ENCODE measurements at regions not wholly inside any gene's neighbourhood (a gene's known extent, or its start where the extent isn't known, plus 50 kb on each side); places are given as distances from the start of the nearest gene placed in this dataset.

GRCh38 chr1:233540816-233541215 lies 73.1 kb upstream of the KCNK1 start:
- H3K27ac ChIP-seq (ENCODE audit: low read depth, low read length): no peak overlapping the region
- peaks cover 8 to 18% of the 10 kb centered on the region in 2 experiments; a peak in 3 of 4 replicates for H3K4me1 ChIP-seq (ENCODE audit: control insufficient read depth in 1 of 2, insufficient read depth in 2 of 2, low read length in 2 of 2)
- H2AFZ ChIP-seq (ENCODE audit: low read depth, low read length, poor library complexity, severe bottlenecking): no peak overlapping the region
- H3K4me2 ChIP-seq (ENCODE audit: low read length): no peak overlapping the region
- no peaks in the 10 kb centered on the region for H3K27me3 ChIP-seq (ENCODE audit: insufficient read depth, low read length)
- no peak overlapping the region for H3K4me3 ChIP-seq (replicated peaks in 1 of 2; ENCODE audit: low read depth in 1 of 2, low read length in 2 of 2)
- DNase-seq (ENCODE audit: low read depth, low spot score): no peak
- no peaks in the 10 kb centered on the region for H3K79me2 ChIP-seq (ENCODE audit: insufficient read depth, low read length)
- peaks cover 3% of the 10 kb centered on the region; the same call in 1 of the 2 replicates for H3K9me2 ChIP-seq (ENCODE audit: insufficient read depth)
- POLR2A ChIA-PET: no interaction called here
- BruUV-seq (replicated peaks): no TSS peak
- RAD21 ChIA-PET (ENCODE audit: low non-redundant PET in 1 of 2, low total read pairs in 2 of 2, uncharacterized antibody in 2 of 2, unreplicated experiment in 2 of 2): no interaction called here
- H4K20me1 ChIP-seq (ENCODE audit: insufficient read depth): no peaks in the 10 kb centered on the region
- no peak overlapping the region for H3K9ac ChIP-seq (ENCODE audit: low read length)
- CTCF ChIA-PET: no interaction called here
- no peak for ATAC-seq
- no peaks in the 10 kb centered on the region for H3K36me3 ChIP-seq (ENCODE audit: control insufficient read depth in 1 of 2, insufficient read depth in 2 of 2, low read length in 2 of 2)
- TF ChIP-seq ZBTB33 (IDR thresholded peaks at IDR 0.05; ENCODE audit: extremely low read depth, insufficient replicate concordance, low read length) (no peak), EGR1 (IDR thresholded peaks at IDR 0.05; ENCODE audit: low read depth) (no peak), YY1 (IDR thresholded peaks at IDR 0.05; ENCODE audit: extremely low read depth, insufficient replicate concordance, low read depth, low read length) (no peak), JUND (IDR thresholded peaks at IDR 0.05) (no peak), SP1 (IDR thresholded peaks at IDR 0.05; ENCODE audit: low read depth) (no peak), CEBPB (IDR thresholded peaks at IDR 0.05; ENCODE audit: low read depth) (no peak), MAX (IDR thresholded peaks at IDR 0.05) (no peak), ELF1 (IDR thresholded peaks at IDR 0.05; ENCODE audit: borderline replicate concordance, low read depth) (no peak)
- intact Hi-C loops (cut with micrococcal nuclease): no loop called here
- H3K9me3 ChIP-seq (ENCODE audit: control insufficient read depth in 1 of 2, insufficient read depth in 1 of 2, low read depth in 1 of 2, low read length in 2 of 2): no peaks in the 10 kb centered on the region
